H1 (cell line): ENCODE measurements at regions not wholly inside any gene's neighbourhood (a gene's known extent, or its start where the extent isn't known, plus 50 kb on each side); places are given as distances from the start of the nearest gene placed in this dataset.

Experiments
- CTCF ChIA-PET: fragments of 300-600 bp; sonication (Branson Sonifier 250); formaldehyde crosslinking; loops from one replicate; lab custom pipeline; 2021; ENCODE audit not compliant: partially characterized antibody; lab: Charles Lee
- POLR2A ChIA-PET: fragments of 300-600 bp; sonication (Branson Sonifier 250); formaldehyde crosslinking; loops from one replicate; lab custom pipeline; 2021; ENCODE audit warnings: inconsistent platforms; ENCODE audit not compliant: partially characterized antibody; lab: Charles Lee
- DNase-seq, 2 experiments: peaks; one replicate each; pipeline versions ENCODE4 v3.0.0 to v3.0.0-alpha.2; 2010 to 2022; ENCODE audit warnings: low spot score in 2 of 2, low read depth in 1 of 2, mixed read lengths in 1 of 2
- FAIRE-seq: peaks from 2 replicates; lab custom pipeline; 2011; peaks lifted over from hg19 to GRCh38; lab: Jason Lieb, UNC
- H2AFZ ChIP-seq: 2 replicates; pipeline ENCODE4 v1.8.1; 2012; ENCODE audit warnings: low read length, inconsistent platforms
- H2AK5ac ChIP-seq: 2 replicates; pipeline ENCODE4 v1.6.1; 2013; ENCODE audit warnings: low read depth, low read length
- H2BK120ac ChIP-seq: replicated peaks from 2 replicates; pipeline ENCODE3; 2013; ENCODE audit warnings: low read depth, low read length, inconsistent platforms
- H2BK12ac ChIP-seq: 2 replicates; pipeline ENCODE4 v1.6.1; 2013; ENCODE audit warnings: low read depth, low read length
- H2BK15ac ChIP-seq: 2 replicates; pipeline ENCODE4 v1.6.1; 2013; ENCODE audit warnings: low read length
- H2BK20ac ChIP-seq: 2 replicates; pipeline ENCODE4 v1.6.1; 2013; ENCODE audit warnings: low read length
- H2BK5ac ChIP-seq: 2 replicates; pipeline ENCODE4 v1.6.1; 2013; ENCODE audit warnings: low read depth, low read length
- H3K14ac ChIP-seq: 2 replicates; pipeline ENCODE4 v1.6.1; 2013; ENCODE audit warnings: inconsistent platforms; ENCODE audit not compliant: insufficient read length
- H3K18ac ChIP-seq: 2 replicates; pipeline ENCODE4 v1.6.1; 2013; ENCODE audit warnings: low read length; ENCODE audit errors: extremely low read depth
- H3K23ac ChIP-seq: 2 replicates; pipeline ENCODE4 v1.6.1; 2013; ENCODE audit warnings: inconsistent platforms; ENCODE audit not compliant: insufficient read length
- H3K23me2 ChIP-seq: 2 replicates; pipeline ENCODE4 v1.6.1; 2013; ENCODE audit warnings: low read depth, low read length
- H3K27ac ChIP-seq: 2 replicates; pipeline ENCODE4 v1.6.1; 2011; ENCODE audit warnings: low read depth, low read length, inconsistent platforms
- H3K27me3 ChIP-seq, 4 experiments: replicated peaks in 1 of 4; 1 replicate in 1 of 4; 2 replicates in 3 of 4; pipeline versions ENCODE4 v1.6.1 to v1.8.1; 2011 to 2013; ENCODE audit warnings: low read length in 3 of 4, mild to moderate bottlenecking in 3 of 4, inconsistent platforms in 2 of 4, mixed read lengths in 2 of 4, moderate library complexity in 1 of 4; ENCODE audit not compliant: control insufficient read depth in 3 of 4, insufficient read depth in 3 of 4; ENCODE audit errors: extremely low read depth in 1 of 4
- H3K36me3 ChIP-seq, 4 experiments: 2 replicates each; pipeline versions ENCODE4 v1.6.1 to v1.8.1; 2011 to 2013; ENCODE audit warnings: mild to moderate bottlenecking in 4 of 4, low read length in 3 of 4, moderate library complexity in 2 of 4, control low read depth in 1 of 4, inconsistent platforms in 1 of 4; ENCODE audit not compliant: insufficient read depth in 4 of 4, control insufficient read depth in 2 of 4
- H3K4ac ChIP-seq: replicated peaks from 2 replicates; pipeline ENCODE3; 2013; ENCODE audit warnings: low read length, low read depth, mixed read lengths, inconsistent platforms; ENCODE audit not compliant: insufficient read length
- H3K4me1 ChIP-seq, 4 experiments: replicated peaks in 1 of 4; 1 replicate in 1 of 4; 2 replicates in 3 of 4; pipeline versions ENCODE4 v1.6.1 to v1.8.1; 2011 to 2013; ENCODE audit warnings: low read length in 3 of 4, inconsistent platforms in 2 of 4, mixed read lengths in 1 of 4; ENCODE audit not compliant: insufficient read depth in 4 of 4, control insufficient read depth in 3 of 4
- H3K4me2 ChIP-seq, 2 experiments: 2 replicates each; pipeline versions ENCODE4 v1.6.1 to v1.8.1; 2011 to 2013; ENCODE audit warnings: low read depth in 2 of 2, low read length in 2 of 2, control low read depth in 1 of 2, inconsistent platforms in 1 of 2, mild to moderate bottlenecking in 1 of 2; ENCODE audit not compliant: insufficient read depth in 1 of 2
- H3K4me3 ChIP-seq, 4 experiments: fragments of 200-600, 300-600 bp in 1 of 4; sonication (generic), shearing (Covaris generic), sonication (Bioruptor Twin) in 1 of 4; 2 replicates each; pipeline versions ENCODE4 v1.5.1 to v1.8.1; 2011 to 2016; ENCODE audit warnings: low read length in 4 of 4, low read depth in 3 of 4, control low read depth in 2 of 4, inconsistent platforms in 2 of 4, mild to moderate bottlenecking in 2 of 4, mixed read lengths in 1 of 4, moderate library complexity in 1 of 4; ENCODE audit not compliant: insufficient read depth in 2 of 4; ENCODE audit errors: extremely low read depth in 1 of 4
- H3K56ac ChIP-seq: replicated peaks from 2 replicates; pipeline ENCODE3; 2013; ENCODE audit warnings: low read depth, mild to moderate bottlenecking, mixed read lengths, low read length, inconsistent platforms; ENCODE audit not compliant: insufficient read length
- H3K79me1 ChIP-seq: 2 replicates; pipeline ENCODE4 v1.6.1; 2013; ENCODE audit warnings: low read depth, low read length, control low read depth
- H3K79me2 ChIP-seq, 2 experiments: 2 replicates each; pipeline versions ENCODE4 v1.6.1 to v1.8.1; 2012 to 2013; ENCODE audit warnings: low read length in 2 of 2, mild to moderate bottlenecking in 2 of 2, inconsistent platforms in 1 of 2; ENCODE audit not compliant: insufficient read depth in 2 of 2, control insufficient read depth in 1 of 2
- H3K9ac ChIP-seq, 4 experiments: replicated peaks in 1 of 4; 1 replicate in 1 of 4; 2 replicates in 3 of 4; pipeline versions ENCODE4 v1.6.1 to v1.8.1; 2011 to 2013; ENCODE audit warnings: low read depth in 3 of 4, low read length in 3 of 4, control low read depth in 2 of 4, mild to moderate bottlenecking in 2 of 4, moderate library complexity in 2 of 4, inconsistent platforms in 1 of 4; ENCODE audit errors: extremely low read depth in 1 of 4
- H3K9me3 ChIP-seq, 2 experiments: 2 replicates each; pipeline versions ENCODE4 v1.6.1 to v1.8.1; 2012 to 2013; ENCODE audit warnings: mild to moderate bottlenecking in 2 of 2, moderate library complexity in 2 of 2, control low read depth in 1 of 2, inconsistent platforms in 1 of 2, low read depth in 1 of 2, low read length in 1 of 2, mixed read lengths in 1 of 2; ENCODE audit not compliant: insufficient read depth in 2 of 2
- H4K20me1 ChIP-seq, 2 experiments: replicated peaks in 1 of 2; 2 replicates each; pipeline versions ENCODE3 to v1.8.1; 2011 to 2013; ENCODE audit warnings: inconsistent platforms in 2 of 2, low read length in 2 of 2, mild to moderate bottlenecking in 1 of 2; ENCODE audit not compliant: insufficient read depth in 2 of 2, control insufficient read depth in 1 of 2
- H4K5ac ChIP-seq: 2 replicates; pipeline ENCODE4 v1.6.1; 2013; ENCODE audit warnings: low read length, low read depth, mixed read lengths, inconsistent platforms; ENCODE audit not compliant: insufficient read length
- H4K8ac ChIP-seq: 2 replicates; pipeline ENCODE4 v1.8.0; 2013; ENCODE audit warnings: mild to moderate bottlenecking, moderate library complexity, low read length, inconsistent platforms; ENCODE audit not compliant: insufficient read depth; ENCODE audit errors: extremely low read depth
- H4K91ac ChIP-seq: replicated peaks from 2 replicates; pipeline ENCODE3; 2013; ENCODE audit warnings: low read length, mixed read lengths, inconsistent platforms; ENCODE audit not compliant: insufficient read length
- E2F6 ChIP-seq: IDR thresholded peaks from 2 replicates; pipeline ENCODE4 v1.6.1; 2012; ENCODE audit warnings: inconsistent platforms
- EP300 ChIP-seq, 2 experiments: IDR thresholded peaks; 1 replicate in 1 of 2; 2 replicates in 1 of 2; pipeline ENCODE4 v1.6.1; 2011 to 2012; ENCODE audit warnings: low read depth in 2 of 2, low read length in 2 of 2, mild to moderate bottlenecking in 2 of 2, borderline replicate concordance in 1 of 2, inconsistent platforms in 1 of 2, moderate library complexity in 1 of 2
- EZH2 ChIP-seq: fragments of 200-600 bp; sonication (generic); IDR thresholded peaks from 2 replicates; pipeline ENCODE4 v1.7.1; 2012; ENCODE audit warnings: low read depth, mild to moderate bottlenecking, moderate library complexity, low read length, inconsistent platforms; ENCODE audit not compliant: severe bottlenecking
- HDAC2 ChIP-seq, 2 experiments: fragments of 300-600 bp in 1 of 2; sonication (generic) in 1 of 2; IDR thresholded peaks; 2 replicates each; pipeline ENCODE4 v1.6.1; 2011 to 2012; ENCODE audit warnings: low read depth in 2 of 2, low read length in 2 of 2, mild to moderate bottlenecking in 2 of 2, moderate library complexity in 2 of 2, borderline replicate concordance in 1 of 2, inconsistent platforms in 1 of 2
- KDM1A ChIP-seq: fragments of 200-600, 300-600 bp; sonication (generic); IDR thresholded peaks from 2 replicates; pipeline ENCODE4 v1.7.1; 2016; ENCODE audit warnings: mild to moderate bottlenecking, low read length, borderline replicate concordance
- MAFK ChIP-seq: IDR thresholded peaks from 2 replicates; pipeline ENCODE4 v1.6.1; 2012; ENCODE audit warnings: low read depth, mild to moderate bottlenecking, improper control_type of control experiment, low read length
- NANOG ChIP-seq: IDR thresholded peaks from 2 replicates; pipeline ENCODE4 v1.6.1; 2011; ENCODE audit warnings: low read length, low read depth, mild to moderate bottlenecking, inconsistent platforms; ENCODE audit not compliant: insufficient read depth, poor library complexity, severe bottlenecking
- POU5F1 ChIP-seq: IDR thresholded peaks from 2 replicates; pipeline ENCODE4 v1.6.1; 2011; ENCODE audit warnings: low read depth, mild to moderate bottlenecking, low read length, moderate library complexity
- RFX5 ChIP-seq: IDR thresholded peaks from 2 replicates; pipeline ENCODE4 v1.6.1; 2011; ENCODE audit warnings: low read depth, low read length, improper control_type of control experiment, borderline replicate concordance
- SIX5 ChIP-seq: IDR thresholded peaks from 2 replicates; pipeline ENCODE4 v1.6.1; 2011; ENCODE audit warnings: mild to moderate bottlenecking, low read depth, low read length
- SP4 ChIP-seq: IDR thresholded peaks from 2 replicates; pipeline ENCODE4 v1.6.1; 2012; ENCODE audit warnings: low read length, inconsistent platforms
- ZNF274 ChIP-seq: IDR thresholded peaks from 2 replicates; pipeline ENCODE4 v1.7.0; 2012; ENCODE audit warnings: low read length, borderline replicate concordance; ENCODE audit errors: extremely low read depth
- WGBS, 2 experiments: shearing (Covaris generic) in 1 of 2; methylation state at CpG; one replicate each; pipeline versions ENCODE4 v1.1.6 to v1.1.7; 2013 to 2015; ENCODE audit warnings: low lambda C conversion rate in 2 of 2, mixed read lengths in 2 of 2, inconsistent platforms in 1 of 2, low coverage in 1 of 2, missing lambda C conversion rate in 1 of 2; ENCODE audit not compliant: insufficient replicate concordance in 2 of 2, insufficient coverage in 1 of 2, insufficient read length in 1 of 2; ENCODE audit errors: extremely low coverage in 1 of 2, missing lambda C conversion rate in 1 of 2; 5-methylcytosine and 5-hydroxymethylcytosine counted together

- Histone ChIP-seq H2BK15ac (no peak overlapping the region), H3K9ac (no peak overlapping the region), H4K8ac (no peak overlapping the region), H3K27ac (no peak overlapping the region), H4K91ac (no peak overlapping the region), H2BK120ac (no peak overlapping the region), H2BK12ac (no peak overlapping the region), H3K23me2 (no peaks in the 10 kb centered on the region), H3K56ac (no peak overlapping the region), H3K23ac (no peak overlapping the region), H3K27me3 (no peaks in the 10 kb centered on the region), H4K5ac (no peak overlapping the region), H3K4ac (no peak overlapping the region), H3K79me1 (no peaks in the 10 kb centered on the region), H2AFZ (no peak overlapping the region), H3K9me3 (no peaks in the 10 kb centered on the region), H4K20me1 (no peaks in the 10 kb centered on the region), H3K14ac (no peak overlapping the region), H2AK5ac (no peak overlapping the region), H3K4me1 (no peaks in the 10 kb centered on the region), H3K4me3 (no peak overlapping the region), H2BK5ac (no peak overlapping the region), H3K79me2 (no peaks in the 10 kb centered on the region), H3K18ac (no peak overlapping the region), H2BK20ac (no peak overlapping the region), H3K36me3 (no peaks in the 10 kb centered on the region), H3K4me2 (no peak overlapping the region)
- DNase-seq, result no peak
- POLR2A ChIA-PET, result no interaction called here
- CTCF ChIA-PET, result no interaction called here
- 93% methylated on average over 1 of the region's 1 CpG; no CpG with 5 or more reads in 1 of the 2 experiments for WGBS, 2 experiments
- no peak for FAIRE-seq
- TF ChIP-seq RFX5 (no peak), NANOG (no peak), ZNF274 (no peak), EP300 (IDR thresholded peaks at IDR 0.05; ENCODE audit: borderline replicate concordance in 1 of 2, low read depth in 2 of 2, low read length in 2 of 2) (no peak), HDAC2 (IDR thresholded peaks at IDR 0.05; ENCODE audit: borderline replicate concordance in 1 of 2, low read depth in 2 of 2, low read length in 2 of 2) (no peak), SIX5 (no peak), POU5F1 (no peak), SP4 (no peak), E2F6 (no peak), EZH2 (no peak), KDM1A (no peak), MAFK (no peak)
Observed at GRCh38 chr17:52721910-52722309, 563.4 kb upstream of the CA10 start.
